H9 (cell line): ENCODE measurements at regions not wholly inside any gene's neighbourhood (a gene's known extent, or its start where the extent isn't known, plus 50 kb on each side); places are given as distances from the start of the nearest gene placed in this dataset.

Experiments
- DNase-seq: peaks from one replicate; pipeline ENCODE4 v3.0.0-alpha.2; 2017
- H2AFZ ChIP-seq: one replicate; pipeline ENCODE4 v1.6.1; 2013; ENCODE audit warnings: mild to moderate bottlenecking, low read length, control low read depth, moderate library complexity
- H2AK5ac ChIP-seq: 2 replicates; pipeline ENCODE4 v1.6.1; 2013; ENCODE audit warnings: low read length, control low read depth, mixed read lengths; ENCODE audit not compliant: insufficient read length
- H2BK120ac ChIP-seq: one replicate; pipeline ENCODE4 v1.6.1; 2013; ENCODE audit warnings: low read depth, mild to moderate bottlenecking, low read length, control low read depth, inconsistent platforms; ENCODE audit not compliant: poor library complexity, severe bottlenecking
- H2BK12ac ChIP-seq: 2 replicates; pipeline ENCODE4 v1.6.1; 2013; ENCODE audit warnings: low read length, control low read depth, mixed read lengths, low read depth; ENCODE audit not compliant: insufficient read length
- H2BK15ac ChIP-seq: 2 replicates; pipeline ENCODE4 v1.6.1; 2013; ENCODE audit warnings: low read depth, low read length, control low read depth
- H2BK20ac ChIP-seq: one replicate; pipeline ENCODE4 v1.6.1; 2013; ENCODE audit warnings: low read depth, mild to moderate bottlenecking, low read length, control low read depth, inconsistent platforms; ENCODE audit not compliant: poor library complexity, severe bottlenecking
- H2BK5ac ChIP-seq: 2 replicates; pipeline ENCODE4 v1.6.1; 2013; ENCODE audit warnings: low read length, control low read depth, mixed read lengths; ENCODE audit not compliant: insufficient read length
- H3K14ac ChIP-seq: 2 replicates; pipeline ENCODE4 v1.6.1; 2013; ENCODE audit warnings: low read length, control low read depth; ENCODE audit not compliant: insufficient read depth
- H3K18ac ChIP-seq: 2 replicates; pipeline ENCODE4 v1.6.1; 2013; ENCODE audit warnings: low read depth, mild to moderate bottlenecking, mixed read lengths, low read length, control low read depth; ENCODE audit not compliant: insufficient read length
- H3K23ac ChIP-seq: 2 replicates; pipeline ENCODE4 v1.6.1; 2013; ENCODE audit warnings: low read length, control low read depth, mixed read lengths, low read depth; ENCODE audit not compliant: insufficient read length
- H3K23me2 ChIP-seq: 2 replicates; pipeline ENCODE4 v1.6.1; 2013; ENCODE audit warnings: low read depth, mild to moderate bottlenecking, mixed read lengths, low read length, control low read depth; ENCODE audit not compliant: insufficient read length, poor library complexity, severe bottlenecking
- H3K27ac ChIP-seq: 2 replicates; pipeline ENCODE4 v1.5.1; 2013; ENCODE audit warnings: low read length, control low read depth, mixed read lengths, low read depth; ENCODE audit not compliant: insufficient read length
- H3K27me3 ChIP-seq: 2 replicates; pipeline ENCODE4 v1.6.1; 2013; ENCODE audit warnings: low read length, control low read depth, inconsistent platforms; ENCODE audit not compliant: insufficient read depth
- H3K4ac ChIP-seq: 2 replicates; pipeline ENCODE4 v1.6.1; 2013; ENCODE audit warnings: low read depth, mild to moderate bottlenecking, control low read depth, inconsistent platforms, low read length, moderate library complexity
- H3K4me1 ChIP-seq: 2 replicates; pipeline ENCODE4 v1.6.1; 2013; ENCODE audit warnings: low read length, control low read depth, inconsistent platforms; ENCODE audit not compliant: insufficient read depth
- H3K4me2 ChIP-seq: 2 replicates; pipeline ENCODE4 v1.6.1; 2013; ENCODE audit warnings: low read length, control low read depth, mixed read lengths; ENCODE audit not compliant: insufficient read length, insufficient read depth
- H3K56ac ChIP-seq: 2 replicates; pipeline ENCODE4 v1.6.1; 2013; ENCODE audit warnings: low read depth, mild to moderate bottlenecking, mixed read lengths, low read length, control low read depth; ENCODE audit not compliant: insufficient read length
- H3K79me1 ChIP-seq: 2 replicates; pipeline ENCODE4 v1.6.1; 2013; ENCODE audit warnings: low read depth, mild to moderate bottlenecking, moderate library complexity, low read length, control low read depth, inconsistent platforms; ENCODE audit not compliant: insufficient read depth, poor library complexity, severe bottlenecking
- H3K79me2 ChIP-seq: 2 replicates; pipeline ENCODE4 v1.6.1; 2013; ENCODE audit warnings: low read length, control low read depth, inconsistent platforms; ENCODE audit not compliant: insufficient read depth
- H3K9ac ChIP-seq: 2 replicates; pipeline ENCODE4 v1.6.1; 2013; ENCODE audit warnings: low read length, control low read depth, mixed read lengths; ENCODE audit not compliant: insufficient read length; ENCODE audit errors: extremely low read depth
- H3K9me3 ChIP-seq: one replicate; pipeline ENCODE4 v1.6.1; 2013; ENCODE audit warnings: low read depth, low read length, inconsistent platforms; ENCODE audit not compliant: control insufficient read depth
- H3T11ph ChIP-seq: one replicate; pipeline ENCODE4 v1.6.1; 2013; ENCODE audit warnings: mild to moderate bottlenecking, low read length, control low read depth, inconsistent platforms
- H4K20me1 ChIP-seq: one replicate; pipeline ENCODE4 v1.6.1; 2013; ENCODE audit not compliant: control insufficient read depth, insufficient read length, insufficient read depth
- H4K5ac ChIP-seq: 2 replicates; pipeline ENCODE4 v1.6.1; 2013; ENCODE audit warnings: low read depth, mild to moderate bottlenecking, mixed read lengths, low read length, control low read depth; ENCODE audit not compliant: insufficient read length
- H4K8ac ChIP-seq: replicated peaks from 2 replicates; pipeline ENCODE4 v1.6.1; 2013; ENCODE audit warnings: low read length, control low read depth, mixed read lengths, low read depth; ENCODE audit not compliant: insufficient read length
- H4K91ac ChIP-seq: 2 replicates; pipeline ENCODE4 v1.6.1; 2013; ENCODE audit warnings: low read depth, mild to moderate bottlenecking, moderate library complexity, mixed read lengths, low read length, control low read depth; ENCODE audit not compliant: insufficient read length
- H3K27ac Mint-ChIP-seq, 3 experiments: 2 replicates in 2 of 3; 3 replicates in 1 of 3; pipeline ENCODE4 v1.8.0; 2020 to 2021; ENCODE audit warnings: mixed read lengths in 3 of 3, mild to moderate bottlenecking in 1 of 3, moderate library complexity in 1 of 3
- H3K27me3 Mint-ChIP-seq: 2 replicates; pipeline ENCODE4 v1.8.0; 2021; ENCODE audit warnings: low read depth, mild to moderate bottlenecking, moderate library complexity, mixed read lengths
- H3K36me3 Mint-ChIP-seq, 3 experiments: 2 replicates in 2 of 3; 3 replicates in 1 of 3; pipeline ENCODE4 v1.8.0; 2020 to 2021; ENCODE audit warnings: low read depth in 3 of 3, mixed read lengths in 3 of 3; ENCODE audit not compliant: insufficient read depth in 1 of 3
- H3K4me1 Mint-ChIP-seq, 2 experiments: 2 replicates each; pipeline ENCODE4 v1.8.0; 2020; ENCODE audit warnings: mixed read lengths in 2 of 2
- H3K4me3 Mint-ChIP-seq, 2 experiments: 2 replicates in 1 of 2; 3 replicates in 1 of 2; pipeline ENCODE4 v1.8.0; 2020 to 2021; ENCODE audit warnings: mild to moderate bottlenecking in 2 of 2, mixed read lengths in 2 of 2, moderate library complexity in 1 of 2
- H3K9me3 Mint-ChIP-seq, 2 experiments: 2 replicates in 1 of 2; 3 replicates in 1 of 2; pipeline ENCODE4 v1.8.0; 2020; ENCODE audit warnings: mild to moderate bottlenecking in 2 of 2, mixed read lengths in 2 of 2, moderate library complexity in 1 of 2
- CTCF ChIP-seq: fragments of 200-600 bp; sonication (generic); conservative IDR thresholded peaks from 3 replicates; pipeline ENCODE4 v1.8.0; 2021; ENCODE audit warnings: antibody characterized with exemption, mild to moderate bottlenecking
- WGBS: extraction: QIAGEN DNeasy Blood & Tissue Kit; methylation state at CpG from one replicate; pipeline ENCODE4 v1.1.7; 2013; ENCODE audit warnings: missing lambda C conversion rate, low lambda C conversion rate, mixed read lengths; ENCODE audit not compliant: insufficient read length; ENCODE audit errors: extremely low coverage; 5-methylcytosine and 5-hydroxymethylcytosine counted together

- no peak for DNase-seq
- Histone ChIP-seq H3K23me2 (no peaks in the 10 kb centered on the region), H3K56ac (no peak overlapping the region), H3K79me1 (no peaks in the 10 kb centered on the region), H3K9ac (no peak overlapping the region), H4K20me1 (no peaks in the 10 kb centered on the region), H2BK12ac (no peak overlapping the region), H3K4me2 (no peak overlapping the region), H3K14ac (no peak overlapping the region), H3K18ac (no peak overlapping the region), H3K27ac (no peak overlapping the region), H2BK5ac (no peak overlapping the region), H2AFZ (no peak overlapping the region), H3K9me3 (no peaks in the 10 kb centered on the region), H2BK120ac (no peak overlapping the region), H3K4ac (no peak overlapping the region), H3K27me3 (no peaks in the 10 kb centered on the region), H3K79me2 (no peaks in the 10 kb centered on the region), H3K23ac (no peak overlapping the region), H3K4me1 (peaks cover 5% of the 10 kb centered on the region; the same call in 1 of the 2 replicates), H2AK5ac (no peak overlapping the region), H2BK15ac (no peak overlapping the region), H4K8ac (no peak overlapping the region), H2BK20ac (no peak overlapping the region), H3T11ph (no peak overlapping the region), H4K5ac (no peak overlapping the region), H4K91ac (no peak overlapping the region)
- Mint-ChIP-seq H3K4me1 (peaks cover 11 to 13% of the 10 kb centered on the region in 2 experiments), H3K36me3 (no peaks in the 10 kb centered on the region), H3K9me3 (no peaks in the 10 kb centered on the region), H3K27ac (no peak overlapping the region), H3K4me3 (no peak overlapping the region), H3K27me3 (peaks cover 2% of the 10 kb centered on the region)
- TF ChIP-seq CTCF: no peak
- no CpG with 5 or more reads among the region's 5 CpGs for WGBS
These were observed 117.6 kb upstream of the TMCC3 start for GRCh38 chr12:94767956-94768355.
